ENCODE measurements at regions not wholly inside any gene's neighbourhood (a gene's known extent, or its start where the extent isn't known, plus 50 kb on each side); places are given as distances from the start of the nearest gene placed in this dataset.

GRCh38 chr6:77124604-77125003, 338.7 kb downstream of the HTR1B start:
- in situ Hi-C loops (cut with MboI; ENCODE audit: low sequenced_read_pairs in 4 of 4): no loop called here
- intact Hi-C loops (cut with DNase I; ENCODE audit: low total_unique reads): no loop called here
- no peaks in the 10 kb centered on the region for H3K36me3 ChIP-seq

GRCh38 chr6:77123527-77123926, 339.8 kb downstream of the HTR1B start:
- H3K9me3 ChIP-seq: no peaks in the 10 kb centered on the region
- in situ Hi-C loops (cut with MboI; ENCODE audit: low sequenced_read_pairs in 4 of 4): no loop called here
- no peak overlapping the region for H3K4me3 ChIP-seq
- intact Hi-C loops (cut with DNase I; ENCODE audit: low total_unique reads): no loop called here
- H3K36me3 ChIP-seq: no peaks in the 10 kb centered on the region
- no peaks in the 10 kb centered on the region for H3K27me3 ChIP-seq
- no peak for TF ChIP-seq POLR2A (IDR thresholded peaks at IDR 0.05)
- TF ChIP-seq, protein P1, sequence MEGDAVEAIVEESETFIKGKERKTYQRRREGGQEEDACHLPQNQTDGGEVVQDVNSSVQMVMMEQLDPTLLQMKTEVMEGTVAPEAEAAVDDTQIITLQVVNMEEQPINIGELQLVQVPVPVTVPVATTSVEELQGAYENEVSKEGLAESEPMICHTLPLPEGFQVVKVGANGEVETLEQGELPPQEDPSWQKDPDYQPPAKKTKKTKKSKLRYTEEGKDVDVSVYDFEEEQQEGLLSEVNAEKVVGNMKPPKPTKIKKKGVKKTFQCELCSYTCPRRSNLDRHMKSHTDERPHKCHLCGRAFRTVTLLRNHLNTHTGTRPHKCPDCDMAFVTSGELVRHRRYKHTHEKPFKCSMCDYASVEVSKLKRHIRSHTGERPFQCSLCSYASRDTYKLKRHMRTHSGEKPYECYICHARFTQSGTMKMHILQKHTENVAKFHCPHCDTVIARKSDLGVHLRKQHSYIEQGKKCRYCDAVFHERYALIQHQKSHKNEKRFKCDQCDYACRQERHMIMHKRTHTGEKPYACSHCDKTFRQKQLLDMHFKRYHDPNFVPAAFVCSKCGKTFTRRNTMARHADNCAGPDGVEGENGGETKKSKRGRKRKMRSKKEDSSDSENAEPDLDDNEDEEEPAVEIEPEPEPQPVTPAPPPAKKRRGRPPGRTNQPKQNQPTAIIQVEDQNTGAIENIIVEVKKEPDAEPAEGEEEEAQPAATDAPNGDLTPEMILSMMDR (IDR thresholded peaks at IDR 0.05 in 4 of 5, conservative IDR thresholded peaks at IDR 0.05 in 1 of 5): no peak
- no peak overlapping the region for H3K27ac ChIP-seq
- ATAC-seq (no peak), DNase-seq (no peak)
- no peaks in the 10 kb centered on the region for H3K4me1 ChIP-seq

More at GRCh38 chr6:77124604-77125003, 338.7 kb downstream of the HTR1B start:
- Histone ChIP-seq H3K9me3 (no peaks in the 10 kb centered on the region), H3K4me3 (no peak overlapping the region), H3K27me3 (no peaks in the 10 kb centered on the region), H3K27ac (no peak overlapping the region), H3K4me1 (no peaks in the 10 kb centered on the region)
- TF ChIP-seq, protein P1 (IDR thresholded peaks at IDR 0.05 in 4 of 5, conservative IDR thresholded peaks at IDR 0.05 in 1 of 5): no peak
- no peak for TF ChIP-seq POLR2A (IDR thresholded peaks at IDR 0.05)
- DNase-seq (no peak), ATAC-seq (no peak)

DNA sequence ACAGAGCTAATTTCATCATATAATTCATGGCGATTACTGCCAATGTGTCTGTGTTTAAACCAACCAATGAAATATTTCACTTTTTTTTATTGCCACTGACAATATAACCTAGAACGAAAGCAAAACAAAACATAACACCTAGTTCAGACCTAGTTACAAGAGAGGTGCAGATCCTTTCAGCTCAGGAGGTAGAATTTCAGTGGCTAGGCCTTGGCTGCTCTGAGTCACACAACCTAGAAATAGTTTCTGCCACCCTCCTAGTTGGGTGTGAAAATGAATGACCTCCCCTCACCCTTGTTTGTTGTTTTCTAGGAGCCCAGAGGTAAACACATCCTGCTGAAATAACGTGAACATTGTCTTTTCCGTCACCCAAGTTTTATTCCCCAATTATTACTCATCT, 356.3 kb downstream of the HTR1B start:
- Histone ChIP-seq H3K27ac (peak overlapping the region; percentile 40 to 76 (median 58)), H3K27me3 (no peaks in the 10 kb centered on the region), H3K4me3 (no peak overlapping the region), H3K4me1 (peaks cover 0 to 6% of the 10 kb centered on the region in 2 donors), H3K9me3 (no peaks in the 10 kb centered on the region), H3K36me3 (no peaks in the 10 kb centered on the region)
- intact Hi-C loops (cut with DNase I; ENCODE audit: low total_unique reads) (no loop called here), in situ Hi-C loops (cut with MboI; ENCODE audit: low sequenced_read_pairs in 4 of 4) (no loop called here)
- no peak for TF ChIP-seq POLR2A (IDR thresholded peaks at IDR 0.05)
- TF ChIP-seq, protein P1 (IDR thresholded peaks at IDR 0.05 in 4 of 5, conservative IDR thresholded peaks at IDR 0.05 in 1 of 5): no peak
- peak; percentile 99 for ATAC-seq
- DNase-seq: peak; percentile 29 to 34

GRCh38 chr6:77105091-77105490, 358.2 kb downstream of the HTR1B start:
- no peak for ATAC-seq
- Histone ChIP-seq H3K36me3 (no peaks in the 10 kb centered on the region), H3K9me3 (no peaks in the 10 kb centered on the region), H3K4me1 (peaks cover 0 to 6% of the 10 kb centered on the region in 2 donors), H3K27me3 (no peaks in the 10 kb centered on the region), H3K27ac (no peak overlapping the region), H3K4me3 (no peak overlapping the region)
- DNase-seq: no peak
- in situ Hi-C loops (cut with MboI; ENCODE audit: low sequenced_read_pairs in 4 of 4) (no loop called here), intact Hi-C loops (cut with DNase I; ENCODE audit: low total_unique reads) (no loop called here)
- TF ChIP-seq, protein P1 (IDR thresholded peaks at IDR 0.05 in 4 of 5, conservative IDR thresholded peaks at IDR 0.05 in 1 of 5): no peak
- TF ChIP-seq POLR2A (IDR thresholded peaks at IDR 0.05): no peak

- Histone ChIP-seq H3K4me3 (no peak overlapping the region), H3K27me3 (no peaks in the 10 kb centered on the region), H3K27ac (peak overlapping the region in 2 of 4 donors; percentile 26 to 30), H3K36me3 (no peaks in the 10 kb centered on the region), H3K9me3 (no peaks in the 10 kb centered on the region), H3K4me1 (peaks cover 4 to 12% of the 10 kb centered on the region in 2 donors)
- in situ Hi-C loops (cut with MboI; ENCODE audit: low sequenced_read_pairs in 4 of 4) (no loop called here), intact Hi-C loops (cut with DNase I; ENCODE audit: low total_unique reads) (no loop called here)
- no peak for TF ChIP-seq POLR2A (IDR thresholded peaks at IDR 0.05)
- TF ChIP-seq, protein P1 (IDR thresholded peaks at IDR 0.05 in 4 of 5, conservative IDR thresholded peaks at IDR 0.05 in 1 of 5): no peak
- DNase-seq (no peak), ATAC-seq (peak; percentile 66 to 68)
Observed at GRCh38 chr6:77097940-77098339, 365.4 kb downstream of the HTR1B start.

All from gastrocnemius medialis (tissue), 4 donors.